ENCODE measurements at regions not wholly inside any gene's neighbourhood (a gene's known extent, or its start where the extent isn't known, plus 50 kb on each side); places are given as distances from the start of the nearest gene placed in this dataset.

- peaks cover 15% of the 10 kb centered on the region for H3K4me1 Mint-ChIP-seq (ENCODE audit: unreplicated experiment)
Measured at GRCh38 chr6:33959329-33959651, 155.5 kb upstream of the MLN start.

DNA sequence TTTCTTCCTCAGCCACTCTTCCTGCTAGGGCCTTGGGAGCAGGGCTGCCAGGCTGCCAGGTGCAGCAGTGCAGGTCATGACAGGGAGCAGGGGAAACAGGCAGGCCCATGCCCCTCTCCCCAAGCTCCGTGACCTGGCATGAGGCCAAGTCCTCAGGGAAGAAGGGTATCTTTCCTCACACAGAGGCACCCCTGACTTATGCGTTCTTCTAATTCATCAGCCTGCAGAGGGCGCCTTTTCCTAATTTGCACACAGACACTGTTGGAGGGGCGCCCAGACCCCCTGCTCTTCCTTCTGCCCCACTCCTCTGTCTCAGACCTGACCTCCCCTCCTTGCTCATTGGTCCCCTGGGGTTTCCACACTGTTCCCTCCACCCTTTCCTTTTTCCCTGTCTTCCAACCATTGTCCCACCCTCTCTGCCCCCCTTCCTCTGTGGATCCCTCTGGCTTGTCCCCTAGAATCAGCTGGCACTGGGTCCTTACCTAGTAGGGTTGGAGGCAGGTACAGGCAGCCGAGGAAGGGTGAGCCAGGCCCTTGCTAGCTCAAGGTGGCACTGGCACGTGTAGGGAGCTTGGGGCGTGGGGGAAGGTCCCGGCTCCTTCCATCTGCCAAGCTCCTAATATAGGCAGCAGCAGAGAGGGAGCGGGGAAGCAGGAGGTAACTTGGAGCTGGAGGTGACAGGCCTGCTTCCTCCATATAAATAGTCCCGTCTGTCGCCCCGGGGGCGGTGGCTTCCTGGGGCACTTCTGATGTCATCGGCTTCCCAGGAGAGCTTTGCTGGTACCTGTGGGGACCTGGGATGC lies 154.9 kb upstream of the MLN start:
- no peak for DNase-seq (ENCODE audit: extremely low spot score, unreplicated experiment)
- no peak overlapping the region for H3K27ac Mint-ChIP-seq
- H3K27me3 Mint-ChIP-seq: peaks cover 4% of the 10 kb centered on the region
- no peaks in the 10 kb centered on the region for H3K9me3 Mint-ChIP-seq
- no peak overlapping the region for H3K4me3 Mint-ChIP-seq
- peaks cover 15% of the 10 kb centered on the region for H3K4me1 Mint-ChIP-seq (ENCODE audit: unreplicated experiment)
- peak; percentile 63 for TF ChIP-seq CTCF (conservative IDR thresholded peaks at IDR 0.05)
- no peaks in the 10 kb centered on the region for H3K36me3 Mint-ChIP-seq

More at GRCh38 chr6:33959329-33959651, 155.5 kb upstream of the MLN start:
- Mint-ChIP-seq H3K27me3 (peaks cover 4% of the 10 kb centered on the region), H3K36me3 (no peaks in the 10 kb centered on the region), H3K9me3 (no peaks in the 10 kb centered on the region), H3K4me3 (no peak overlapping the region), H3K27ac (no peak overlapping the region)
- no peak for TF ChIP-seq CTCF (conservative IDR thresholded peaks at IDR 0.05)
- no peak for DNase-seq (ENCODE audit: extremely low spot score, unreplicated experiment)

GRCh38 chr6:33957892-33958525 lies 154.2 kb upstream of the MLN start:
- Mint-ChIP-seq H3K4me1 (ENCODE audit: unreplicated experiment) (peaks cover 15% of the 10 kb centered on the region), H3K36me3 (no peaks in the 10 kb centered on the region), H3K4me3 (no peak overlapping the region), H3K27ac (no peak overlapping the region), H3K27me3 (peaks cover 11% of the 10 kb centered on the region), H3K9me3 (no peaks in the 10 kb centered on the region)
- no peak for TF ChIP-seq CTCF (conservative IDR thresholded peaks at IDR 0.05)
- no peak for DNase-seq (ENCODE audit: extremely low spot score, unreplicated experiment)

- DNase-seq (ENCODE audit: extremely low spot score, unreplicated experiment): no peak
- peaks cover 17% of the 10 kb centered on the region for H3K27me3 Mint-ChIP-seq
- no peak overlapping the region for H3K4me3 Mint-ChIP-seq
- H3K9me3 Mint-ChIP-seq: no peaks in the 10 kb centered on the region
- H3K36me3 Mint-ChIP-seq: no peaks in the 10 kb centered on the region
- no peak for TF ChIP-seq CTCF (conservative IDR thresholded peaks at IDR 0.05)
- H3K27ac Mint-ChIP-seq: no peak overlapping the region
- H3K4me1 Mint-ChIP-seq (ENCODE audit: unreplicated experiment): peaks cover 14% of the 10 kb centered on the region
Measured at GRCh38 chr6:33957131-33957891, 153.5 kb upstream of the MLN start.

- no peak overlapping the region for H3K4me3 Mint-ChIP-seq
- H3K27me3 Mint-ChIP-seq: peaks cover 17% of the 10 kb centered on the region
- no peak for TF ChIP-seq CTCF (conservative IDR thresholded peaks at IDR 0.05)
- H3K27ac Mint-ChIP-seq: no peak overlapping the region
- DNase-seq (ENCODE audit: extremely low spot score, unreplicated experiment): no peak
- H3K36me3 Mint-ChIP-seq: no peaks in the 10 kb centered on the region
- H3K9me3 Mint-ChIP-seq: no peaks in the 10 kb centered on the region
- peaks cover 10% of the 10 kb centered on the region for H3K4me1 Mint-ChIP-seq (ENCODE audit: unreplicated experiment)
Measured at GRCh38 chr6:33956206-33956605, 152.4 kb upstream of the MLN start.
